PC-3 (cell line): ENCODE measurements at regions not wholly inside any gene's neighbourhood (a gene's known extent, or its start where the extent isn't known, plus 50 kb on each side); places are given as distances from the start of the nearest gene placed in this dataset.

ENCODE experiments used
- CTCF ChIP-seq: fragments of 300-600 bp; sonication (generic); conservative IDR thresholded peaks from 2 replicates; pipeline ENCODE4 v1.5.1; 2017; ENCODE audit warnings: antibody characterized with exemption, low read depth, mild to moderate bottlenecking, low read length
- EZH2phosphoT487 ChIP-seq: fragments of 300-600 bp; sonication (generic); IDR thresholded peaks from 2 replicates; pipeline ENCODE4 v1.6.1; 2018; ENCODE audit warnings: mild to moderate bottlenecking, antibody characterized with exemption, low read length, borderline replicate concordance

DNA sequence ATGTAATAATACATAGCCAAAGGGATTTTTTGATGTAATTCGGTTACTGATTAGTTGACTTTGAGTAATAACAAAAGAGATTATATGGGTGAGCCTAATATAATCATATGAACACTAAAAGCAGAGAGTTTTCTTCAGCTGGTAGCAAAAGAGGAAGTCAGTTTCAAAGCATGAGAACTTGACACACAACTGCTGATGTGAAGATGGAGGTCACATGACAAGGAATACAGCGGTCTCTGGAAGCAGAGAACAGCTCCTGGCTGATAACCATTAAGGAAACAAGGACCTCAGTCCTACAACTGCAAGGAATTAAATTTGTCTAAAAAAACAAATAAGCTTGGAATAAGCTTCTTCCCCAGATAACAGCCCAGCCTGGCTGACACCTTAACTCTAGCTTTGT is 119.1 kb upstream of the PRNP start:
- TF ChIP-seq EZH2phosphoT487 (no peak), CTCF (no peak)
